MCF 10A (cell line): ENCODE measurements at regions not wholly inside any gene's neighbourhood (a gene's known extent, or its start where the extent isn't known, plus 50 kb on each side); places are given as distances from the start of the nearest gene placed in this dataset.

Source experiments
- BruUV-seq: library from RNA; stranded (reverse); fragments of 400-500 nt; replicated peaks from 2 replicates; lab custom pipeline; 2021; lab: Mats Ljungman, UMichigan
- CTCF ChIA-PET: fragments of 300-600 bp; sonication (Branson Sonifier 250); formaldehyde crosslinking; extraction: SDS; loops from one replicate; lab custom pipeline; 2021; ENCODE audit warnings: antibody characterized with exemption, inconsistent platforms; lab: Yijun Ruan, JAX
- POLR2A ChIA-PET: fragments of 300-600, 350-650 bp; sonication (Branson Sonifier 250); formaldehyde crosslinking; extraction: SDS; loops from one replicate; lab custom pipeline; 2020; ENCODE audit warnings: antibody characterized with exemption, inconsistent platforms; lab: Yijun Ruan, JAX
- DNase-seq: peaks from one replicate; pipeline ENCODE4 v3.0.0-alpha.2; 2018; ENCODE audit not compliant: unreplicated experiment
- H3K27ac Mint-ChIP-seq: one replicate; pipeline ENCODE4 v1.8.0; 2022; ENCODE audit warnings: mild to moderate bottlenecking, low read depth, mixed read lengths; ENCODE audit not compliant: unreplicated experiment
- H3K27me3 Mint-ChIP-seq: one replicate; pipeline ENCODE4 v1.8.0; 2022; ENCODE audit warnings: mixed read lengths; ENCODE audit not compliant: insufficient read depth, unreplicated experiment
- H3K36me3 Mint-ChIP-seq: one replicate; pipeline ENCODE4 v1.8.0; 2022; ENCODE audit warnings: mild to moderate bottlenecking, moderate library complexity, mixed read lengths; ENCODE audit not compliant: insufficient read depth, unreplicated experiment
- H3K4me1 Mint-ChIP-seq: one replicate; pipeline ENCODE4 v1.8.0; 2022; ENCODE audit warnings: mixed read lengths; ENCODE audit not compliant: insufficient read depth, unreplicated experiment
- H3K4me3 Mint-ChIP-seq: one replicate; pipeline ENCODE4 v1.8.0; 2022; ENCODE audit warnings: mild to moderate bottlenecking, moderate library complexity, mixed read lengths; ENCODE audit not compliant: unreplicated experiment
- H3K9me3 Mint-ChIP-seq: one replicate; pipeline ENCODE4 v1.8.0; 2022; ENCODE audit warnings: mixed read lengths; ENCODE audit not compliant: unreplicated experiment
- CTCF ChIP-seq: fragments of 200-600 bp; IDR thresholded peaks from one replicate; pipeline ENCODE4 v1.8.0; 2022; ENCODE audit warnings: antibody characterized with exemption, mild to moderate bottlenecking; ENCODE audit not compliant: unreplicated experiment
- intact Hi-C: fragments of 100-400 bp; cut with micrococcal nuclease; formaldehyde crosslinking; loops from 2 replicates; pipeline ENCODE4 v1.14.1; 2022

GRCh38 chr9:71326360-71326759 lies 204.9 kb upstream of the TRPM3 start:
- ChIA-PET CTCF (interaction anchor here (0.5 to 0.6 kb wide), 3 partner anchors 8 to 54 kb away, joined by 3 read pairs; no protein-coding TSS in a partner anchor), POLR2A (no interaction called here)
- H3K27me3 Mint-ChIP-seq: peaks cover 57% of the 10 kb centered on the region
- no TSS peak for BruUV-seq
- intact Hi-C loops: no loop called here
- no peaks in the 10 kb centered on the region for H3K9me3 Mint-ChIP-seq
- no peaks in the 10 kb centered on the region for H3K36me3 Mint-ChIP-seq
- DNase-seq: no peak
- no peak for TF ChIP-seq CTCF
- H3K27ac Mint-ChIP-seq: no peak overlapping the region
- H3K4me1 Mint-ChIP-seq: no peaks in the 10 kb centered on the region
- H3K4me3 Mint-ChIP-seq: no peak overlapping the region

- CTCF ChIA-PET: interaction anchor here (0.7 kb wide), 1 partner anchor 39 kb away, joined by 3 read pairs; no protein-coding TSS in a partner anchor
- H3K4me1 Mint-ChIP-seq: no peaks in the 10 kb centered on the region
These were observed 201.9 kb upstream of the TRPM3 start for GRCh38 chr9:71323357-71323756.

GRCh38 chr9:71322311-71322710 lies 200.9 kb upstream of the TRPM3 start:
- BruUV-seq: no TSS peak
- no peak for DNase-seq

More at GRCh38 chr9:71323357-71323756, 201.9 kb upstream of the TRPM3 start:
- H3K9me3 Mint-ChIP-seq: no peaks in the 10 kb centered on the region
- DNase-seq: no peak
- H3K36me3 Mint-ChIP-seq: no peaks in the 10 kb centered on the region
- intact Hi-C loops: no loop called here
- BruUV-seq: no TSS peak
- POLR2A ChIA-PET: interaction anchor here (0.6 kb wide), 1 partner anchor 259 kb away, joined by 3 read pairs; no protein-coding TSS in a partner anchor
- H3K4me3 Mint-ChIP-seq: no peak overlapping the region
- no peak for TF ChIP-seq CTCF
- peaks cover 47% of the 10 kb centered on the region for H3K27me3 Mint-ChIP-seq
- H3K27ac Mint-ChIP-seq: no peak overlapping the region

GRCh38 chr9:71308454-71308853 lies 187.0 kb upstream of the TRPM3 start:
- TF ChIP-seq CTCF: no peak
- BruUV-seq: no TSS peak
- no peaks in the 10 kb centered on the region for H3K4me1 Mint-ChIP-seq
- ChIA-PET POLR2A (no interaction called here), CTCF (no interaction called here)
- H3K4me3 Mint-ChIP-seq: no peak overlapping the region
- intact Hi-C loops: no loop called here
- no peaks in the 10 kb centered on the region for H3K27me3 Mint-ChIP-seq
- H3K27ac Mint-ChIP-seq: no peak overlapping the region
- DNase-seq: no peak
- no peaks in the 10 kb centered on the region for H3K9me3 Mint-ChIP-seq
- H3K36me3 Mint-ChIP-seq: no peaks in the 10 kb centered on the region

More at GRCh38 chr9:71322311-71322710, 200.9 kb upstream of the TRPM3 start:
- peaks cover 42% of the 10 kb centered on the region for H3K27me3 Mint-ChIP-seq
- no peak overlapping the region for H3K27ac Mint-ChIP-seq
- ChIA-PET POLR2A (no interaction called here), CTCF (interaction anchor here (0.7 kb wide), 1 partner anchor 1500 kb away, joined by 3 read pairs; no protein-coding TSS in a partner anchor)
- H3K4me1 Mint-ChIP-seq: no peaks in the 10 kb centered on the region
- intact Hi-C loops: no loop called here
- no peaks in the 10 kb centered on the region for H3K36me3 Mint-ChIP-seq
- H3K4me3 Mint-ChIP-seq: no peak overlapping the region
- no peak for TF ChIP-seq CTCF
- H3K9me3 Mint-ChIP-seq: no peaks in the 10 kb centered on the region
